CD4-positive, alpha-beta memory T cell (primary cell): ENCODE measurements at regions not wholly inside any gene's neighbourhood (a gene's known extent, or its start where the extent isn't known, plus 50 kb on each side); places are given as distances from the start of the nearest gene placed in this dataset.

Experiments
- CTCF ChIA-PET: fragments of 350-600 bp; sonication (Branson Sonifier 250); formaldehyde crosslinking; loops from one replicate; lab custom pipeline; 2021; ENCODE audit warnings: inconsistent platforms; ENCODE audit not compliant: partially characterized antibody; lab: Charles Lee
- POLR2A ChIA-PET: fragments of 350-600 bp; sonication (Branson Sonifier 250); formaldehyde crosslinking; loops from one replicate; lab custom pipeline; 2021; ENCODE audit not compliant: partially characterized antibody; lab: Charles Lee
- DNase-seq, 5 donors: peaks; one replicate each; pipeline versions ENCODE4 v3.0.0 to v3.0.0-alpha.2; 2020 to 2022; ENCODE audit warnings: mixed read lengths in 1 of 5
- H3K27ac ChIP-seq: one replicate; pipeline ENCODE4 v1.7.0; 2013; ENCODE audit warnings: low read depth, low read length
- H3K27me3 ChIP-seq: 2 replicates; pipeline ENCODE4 v1.7.0; 2013; ENCODE audit warnings: mild to moderate bottlenecking, low read length, moderate library complexity; ENCODE audit not compliant: insufficient read depth
- H3K36me3 ChIP-seq: 2 replicates; pipeline ENCODE4 v1.7.0; 2013; ENCODE audit warnings: mild to moderate bottlenecking, low read length, moderate library complexity; ENCODE audit not compliant: insufficient read depth
- H3K4me1 ChIP-seq: 2 replicates; pipeline ENCODE4 v1.7.0; 2013; ENCODE audit warnings: mild to moderate bottlenecking, low read length, moderate library complexity; ENCODE audit not compliant: insufficient read depth
- H3K4me3 ChIP-seq, 2 donors: one replicate each; pipeline ENCODE4 v1.7.0; 2013; ENCODE audit warnings: low read length in 2 of 2, mild to moderate bottlenecking in 1 of 2
- H3K9me3 ChIP-seq, 2 donors: one replicate each; pipeline ENCODE4 v1.7.0; 2013; ENCODE audit warnings: low read length in 2 of 2, control low read depth in 1 of 2; ENCODE audit not compliant: control insufficient read depth in 1 of 2
- H3K27ac Mint-ChIP-seq, 7 donors: one replicate each; pipeline ENCODE4 v1.8.0; 2020 to 2021; ENCODE audit warnings: mixed read lengths in 7 of 7, mild to moderate bottlenecking in 6 of 7, inconsistent platforms in 3 of 7, moderate library complexity in 3 of 7
- H3K27me3 Mint-ChIP-seq, 2 donors: one replicate each; pipeline ENCODE4 v1.8.0; 2020 to 2021; ENCODE audit warnings: mixed read lengths in 2 of 2
- H3K36me3 Mint-ChIP-seq, 2 donors: one replicate each; pipeline ENCODE4 v1.8.0; 2020 to 2021; ENCODE audit warnings: mixed read lengths in 2 of 2, inconsistent platforms in 1 of 2, mild to moderate bottlenecking in 1 of 2
- H3K4me1 Mint-ChIP-seq, 4 donors: one replicate each; pipeline ENCODE4 v1.8.0; 2020 to 2021; ENCODE audit warnings: mixed read lengths in 4 of 4, mild to moderate bottlenecking in 1 of 4
- H3K4me3 Mint-ChIP-seq, 8 donors: one replicate each; pipeline ENCODE4 v1.8.0; 2020 to 2021; ENCODE audit warnings: mixed read lengths in 8 of 8, mild to moderate bottlenecking in 7 of 8, moderate library complexity in 6 of 8, inconsistent platforms in 3 of 8
- H3K9me3 Mint-ChIP-seq, 8 donors: one replicate each; pipeline ENCODE4 v1.8.0; 2020 to 2021; ENCODE audit warnings: mixed read lengths in 8 of 8, mild to moderate bottlenecking in 5 of 8, inconsistent platforms in 3 of 8, moderate library complexity in 1 of 8
- intact Hi-C: fragments of 100-400 bp; cut with micrococcal nuclease; formaldehyde crosslinking; loops from one replicate; pipeline ENCODE4 v1.15.1; 2023

GRCh38 chr4:111208970-111209369, 586.1 kb upstream of the PITX2 start:
- no peak overlapping the region for H3K4me3 Mint-ChIP-seq
- peaks cover 0 to 4% (median 2%) of the 10 kb centered on the region in 8 donors for H3K9me3 Mint-ChIP-seq
- CTCF ChIA-PET, result no interaction called here
- Histone ChIP-seq H3K27ac (no peak overlapping the region), H3K4me1 (no peaks in the 10 kb centered on the region), H3K27me3 (no peaks in the 10 kb centered on the region), H3K36me3 (no peaks in the 10 kb centered on the region), H3K9me3 (no peaks in the 10 kb centered on the region), H3K4me3 (no peak overlapping the region)
- POLR2A ChIA-PET, result no interaction called here
- DNase-seq, result no peak
- H3K36me3 Mint-ChIP-seq, result no peaks in the 10 kb centered on the region
- H3K27ac Mint-ChIP-seq, result no peak overlapping the region
- H3K4me1 Mint-ChIP-seq, result no peaks in the 10 kb centered on the region
- no peaks in the 10 kb centered on the region for H3K27me3 Mint-ChIP-seq
- intact Hi-C loops, result no loop called here

GRCh38 chr4:111209706-111210105, 586.8 kb upstream of the PITX2 start:
- H3K9me3 ChIP-seq, result no peaks in the 10 kb centered on the region
- ChIA-PET CTCF (no interaction called here), POLR2A (no interaction called here)
- no peaks in the 10 kb centered on the region for H3K4me1 Mint-ChIP-seq
- H3K4me3 ChIP-seq, result no peak overlapping the region
- no peaks in the 10 kb centered on the region for H3K36me3 Mint-ChIP-seq
- H3K27ac ChIP-seq, result no peak overlapping the region
- no peak for DNase-seq
- no peaks in the 10 kb centered on the region for H3K4me1 ChIP-seq
- no peak overlapping the region for H3K4me3 Mint-ChIP-seq
- H3K27me3 ChIP-seq, result no peaks in the 10 kb centered on the region
- no peak overlapping the region for H3K27ac Mint-ChIP-seq
- intact Hi-C loops, result no loop called here
- H3K27me3 Mint-ChIP-seq, result no peaks in the 10 kb centered on the region
- H3K9me3 Mint-ChIP-seq, result peaks cover 0 to 5% (median 2%) of the 10 kb centered on the region in 8 donors
- H3K36me3 ChIP-seq, result no peaks in the 10 kb centered on the region

GRCh38 chr4:111210595-111210994, 587.7 kb upstream of the PITX2 start:
- no peak for DNase-seq
- ChIA-PET CTCF (no interaction called here), POLR2A (no interaction called here)
- peaks cover 0 to 8% (median 2%) of the 10 kb centered on the region in 8 donors for H3K9me3 Mint-ChIP-seq
- Histone ChIP-seq H3K36me3 (no peaks in the 10 kb centered on the region), H3K27me3 (no peaks in the 10 kb centered on the region), H3K9me3 (no peaks in the 10 kb centered on the region), H3K4me1 (no peaks in the 10 kb centered on the region), H3K4me3 (no peak overlapping the region), H3K27ac (no peak overlapping the region)
- H3K36me3 Mint-ChIP-seq, result no peaks in the 10 kb centered on the region
- no peak overlapping the region for H3K27ac Mint-ChIP-seq
- no peak overlapping the region for H3K4me3 Mint-ChIP-seq
- H3K27me3 Mint-ChIP-seq, result no peaks in the 10 kb centered on the region
- H3K4me1 Mint-ChIP-seq, result no peaks in the 10 kb centered on the region
- intact Hi-C loops, result no loop called here

GRCh38 chr4:111213531-111213930, 590.7 kb upstream of the PITX2 start:
- Mint-ChIP-seq H3K36me3 (no peaks in the 10 kb centered on the region), H3K4me3 (no peak overlapping the region), H3K9me3 (peaks cover 0 to 9% (median 4%) of the 10 kb centered on the region in 8 donors), H3K4me1 (no peaks in the 10 kb centered on the region), H3K27me3 (no peaks in the 10 kb centered on the region), H3K27ac (no peak overlapping the region)
- no peaks in the 10 kb centered on the region for H3K9me3 ChIP-seq
- no peak overlapping the region for H3K4me3 ChIP-seq
- no peaks in the 10 kb centered on the region for H3K27me3 ChIP-seq
- DNase-seq, result no peak
- POLR2A ChIA-PET, result no interaction called here
- H3K4me1 ChIP-seq, result no peaks in the 10 kb centered on the region
- H3K36me3 ChIP-seq, result no peaks in the 10 kb centered on the region
- CTCF ChIA-PET, result no interaction called here
- no peak overlapping the region for H3K27ac ChIP-seq
- intact Hi-C loops, result no loop called here

- ChIA-PET POLR2A (no interaction called here), CTCF (no interaction called here)
- Mint-ChIP-seq H3K36me3 (no peaks in the 10 kb centered on the region), H3K9me3 (peaks cover 0 to 9% (median 4%) of the 10 kb centered on the region in 8 donors), H3K4me1 (no peaks in the 10 kb centered on the region), H3K27ac (no peak overlapping the region), H3K4me3 (no peak overlapping the region), H3K27me3 (no peaks in the 10 kb centered on the region)
- no peaks in the 10 kb centered on the region for H3K27me3 ChIP-seq
- H3K9me3 ChIP-seq, result no peaks in the 10 kb centered on the region
- no peak overlapping the region for H3K4me3 ChIP-seq
- intact Hi-C loops, result no loop called here
- no peak for DNase-seq
- H3K27ac ChIP-seq, result no peak overlapping the region
- H3K36me3 ChIP-seq, result no peaks in the 10 kb centered on the region
- no peaks in the 10 kb centered on the region for H3K4me1 ChIP-seq
Observed at GRCh38 chr4:111214371-111214770, 591.5 kb upstream of the PITX2 start.

- H3K4me1 Mint-ChIP-seq, result no peaks in the 10 kb centered on the region
- Histone ChIP-seq H3K27ac (no peak overlapping the region), H3K9me3 (no peaks in the 10 kb centered on the region), H3K27me3 (no peaks in the 10 kb centered on the region), H3K4me3 (no peak overlapping the region), H3K36me3 (no peaks in the 10 kb centered on the region), H3K4me1 (no peaks in the 10 kb centered on the region)
- H3K4me3 Mint-ChIP-seq, result no peak overlapping the region
- ChIA-PET POLR2A (no interaction called here), CTCF (no interaction called here)
- no peak overlapping the region for H3K27ac Mint-ChIP-seq
- no peaks in the 10 kb centered on the region for H3K36me3 Mint-ChIP-seq
- intact Hi-C loops, result no loop called here
- peaks cover 0 to 9% (median 4%) of the 10 kb centered on the region in 8 donors for H3K9me3 Mint-ChIP-seq
- no peak for DNase-seq
- no peaks in the 10 kb centered on the region for H3K27me3 Mint-ChIP-seq
Observed at GRCh38 chr4:111215755-111216154, 592.9 kb upstream of the PITX2 start.

- no peaks in the 10 kb centered on the region for H3K27me3 ChIP-seq
- Mint-ChIP-seq H3K27ac (no peak overlapping the region), H3K9me3 (peaks cover 0 to 9% (median 4%) of the 10 kb centered on the region in 8 donors), H3K4me1 (no peaks in the 10 kb centered on the region), H3K27me3 (no peaks in the 10 kb centered on the region), H3K4me3 (no peak overlapping the region), H3K36me3 (no peaks in the 10 kb centered on the region)
- H3K4me3 ChIP-seq, result no peak overlapping the region
- H3K36me3 ChIP-seq, result no peaks in the 10 kb centered on the region
- no peaks in the 10 kb centered on the region for H3K4me1 ChIP-seq
- ChIA-PET CTCF (no interaction called here), POLR2A (no interaction called here)
- no peaks in the 10 kb centered on the region for H3K9me3 ChIP-seq
- no peak for DNase-seq
- intact Hi-C loops, result no loop called here
- no peak overlapping the region for H3K27ac ChIP-seq
Observed at GRCh38 chr4:111216791-111217190, 593.9 kb upstream of the PITX2 start.

GRCh38 chr4:111221371-111221770, 598.5 kb upstream of the PITX2 start:
- Histone ChIP-seq H3K4me1 (no peaks in the 10 kb centered on the region), H3K36me3 (no peaks in the 10 kb centered on the region), H3K4me3 (no peak overlapping the region), H3K9me3 (no peaks in the 10 kb centered on the region), H3K27ac (no peak overlapping the region), H3K27me3 (no peaks in the 10 kb centered on the region)
- DNase-seq, result no peak
- no peaks in the 10 kb centered on the region for H3K27me3 Mint-ChIP-seq
- no peaks in the 10 kb centered on the region for H3K4me1 Mint-ChIP-seq
- CTCF ChIA-PET, result no interaction called here
- no peak overlapping the region for H3K4me3 Mint-ChIP-seq
- intact Hi-C loops, result no loop called here
- no peaks in the 10 kb centered on the region for H3K36me3 Mint-ChIP-seq
- peaks cover 0 to 3% (median 2%) of the 10 kb centered on the region in 8 donors for H3K9me3 Mint-ChIP-seq
- POLR2A ChIA-PET, result no interaction called here
- H3K27ac Mint-ChIP-seq, result no peak overlapping the region
